ENCODE measurements at regions not wholly inside any gene's neighbourhood (a gene's known extent, or its start where the extent isn't known, plus 50 kb on each side); places are given as distances from the start of the nearest gene placed in this dataset.

- no peak for DNase-seq (ENCODE audit: low read depth)
Measured at GRCh38 chr6:25224242-25224641, 54.9 kb upstream of the CARMIL1 start.

- no peak for DNase-seq (ENCODE audit: low read depth)
Measured at GRCh38 chr6:25227854-25228253, 51.3 kb upstream of the CARMIL1 start.
